ENCODE measurements at regions not wholly inside any gene's neighbourhood (a gene's known extent, or its start where the extent isn't known, plus 50 kb on each side); places are given as distances from the start of the nearest gene placed in this dataset.

- no peak overlapping the region for H3K4me3 ChIP-seq (ENCODE audit: low read depth, low read length)
- ChIA-PET POLR2A (no interaction called here), CTCF (interaction anchor here (1.1 kb wide), 1 partner anchor 10 kb away, joined by 3 read pairs; no protein-coding TSS in a partner anchor)
- no peak for DNase-seq (ENCODE audit: low read depth, low spot score)
- TF ChIP-seq CTCF (IDR thresholded peaks at IDR 0.05; ENCODE audit: insufficient read depth, low read length, missing control alignments), result no peak
Measured at GRCh38 chr5:126115059-126115629, 308.1 kb upstream of the GRAMD2B start.

GRCh38 chr5:126117044-126117443 lies 306.2 kb upstream of the GRAMD2B start:
- DNase-seq (ENCODE audit: low read depth, low spot score), result no peak
- TF ChIP-seq CTCF (IDR thresholded peaks at IDR 0.05; ENCODE audit: insufficient read depth, low read length, missing control alignments), result no peak
- ChIA-PET POLR2A (no interaction called here), CTCF (interaction anchor here (0.6 kb wide), 1 partner anchor 206 kb away, joined by 4 read pairs; no protein-coding TSS in a partner anchor)
- no peak overlapping the region for H3K4me3 ChIP-seq (ENCODE audit: low read depth, low read length)

GRCh38 chr5:126119887-126120442 lies 303.2 kb upstream of the GRAMD2B start:
- no peak for TF ChIP-seq CTCF (IDR thresholded peaks at IDR 0.05; ENCODE audit: insufficient read depth, low read length, missing control alignments)
- ChIA-PET POLR2A (no interaction called here), CTCF (no interaction called here)
- DNase-seq (ENCODE audit: low read depth, low spot score), result no peak
- H3K4me3 ChIP-seq (ENCODE audit: low read depth, low read length), result no peak overlapping the region

GRCh38 chr5:126120939-126121338 lies 302.3 kb upstream of the GRAMD2B start:
- POLR2A ChIA-PET, result no interaction called here
- CTCF ChIA-PET, result no interaction called here
- no peak overlapping the region for H3K4me3 ChIP-seq (ENCODE audit: low read depth, low read length)
- TF ChIP-seq CTCF (IDR thresholded peaks at IDR 0.05; ENCODE audit: insufficient read depth, low read length, missing control alignments), result no peak
- no peak for DNase-seq (ENCODE audit: low read depth, low spot score)

GRCh38 chr5:126122942-126123341 lies 300.3 kb upstream of the GRAMD2B start:
- CTCF ChIA-PET, result no interaction called here
- DNase-seq (ENCODE audit: low read depth, low spot score), result no peak
- no peak overlapping the region for H3K4me3 ChIP-seq (ENCODE audit: low read depth, low read length)
- no peak for TF ChIP-seq CTCF (IDR thresholded peaks at IDR 0.05; ENCODE audit: insufficient read depth, low read length, missing control alignments)
- POLR2A ChIA-PET, result no interaction called here

GRCh38 chr5:126124706-126125345 lies 298.4 kb upstream of the GRAMD2B start:
- TF ChIP-seq CTCF (IDR thresholded peaks at IDR 0.05; ENCODE audit: insufficient read depth, low read length, missing control alignments), result no peak
- CTCF ChIA-PET, result interaction anchor here (1.4 kb wide), 1 partner anchor 10 kb away, joined by 3 read pairs; no protein-coding TSS in a partner anchor
- no peak overlapping the region for H3K4me3 ChIP-seq (ENCODE audit: low read depth, low read length)
- POLR2A ChIA-PET, result no interaction called here
- peak; percentile 26 for DNase-seq (ENCODE audit: low read depth, low spot score)
